ENCODE measurements at regions not wholly inside any gene's neighbourhood (a gene's known extent, or its start where the extent isn't known, plus 50 kb on each side); places are given as distances from the start of the nearest gene placed in this dataset.

DNA sequence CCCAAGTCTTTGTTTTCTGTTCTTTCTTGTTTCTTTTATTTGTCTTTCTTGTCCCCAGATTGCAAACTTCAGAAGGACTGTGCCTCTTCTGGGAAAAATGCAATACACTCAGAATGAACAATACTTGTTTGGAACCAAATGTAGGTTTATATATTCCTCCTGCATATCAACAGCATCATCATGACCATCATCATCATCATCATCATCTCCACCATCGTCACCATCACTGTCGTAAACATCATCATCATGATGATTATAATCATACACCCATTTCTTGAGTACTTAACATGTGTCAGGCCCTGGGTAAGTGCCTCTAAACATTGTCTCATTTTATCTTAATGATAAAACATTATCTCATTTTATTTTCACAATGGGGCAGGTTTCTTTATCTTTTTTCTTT, 476.8 kb downstream of the CCSER2 start:
- CTCF ChIA-PET: interaction anchor here (0.6 kb wide), 1 partner anchor 210 kb away, joined by 4 read pairs; no protein-coding TSS in a partner anchor
- TF ChIP-seq, protein P1, sequence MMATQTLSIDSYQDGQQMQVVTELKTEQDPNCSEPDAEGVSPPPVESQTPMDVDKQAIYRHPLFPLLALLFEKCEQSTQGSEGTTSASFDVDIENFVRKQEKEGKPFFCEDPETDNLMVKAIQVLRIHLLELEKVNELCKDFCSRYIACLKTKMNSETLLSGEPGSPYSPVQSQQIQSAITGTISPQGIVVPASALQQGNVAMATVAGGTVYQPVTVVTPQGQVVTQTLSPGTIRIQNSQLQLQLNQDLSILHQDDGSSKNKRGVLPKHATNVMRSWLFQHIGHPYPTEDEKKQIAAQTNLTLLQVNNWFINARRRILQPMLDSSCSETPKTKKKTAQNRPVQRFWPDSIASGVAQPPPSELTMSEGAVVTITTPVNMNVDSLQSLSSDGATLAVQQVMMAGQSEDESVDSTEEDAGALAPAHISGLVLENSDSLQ (IDR thresholded peaks at IDR 0.05): no peak
- no peak for TF ChIP-seq SUZ12 (IDR thresholded peaks at IDR 0.05)
- no peak for TF ChIP-seq TARDBP (IDR thresholded peaks at IDR 0.05)
- TF ChIP-seq LEF1 (IDR thresholded peaks at IDR 0.05; ENCODE audit: borderline replicate concordance): no peak
- TF ChIP-seq ARNT (IDR thresholded peaks at IDR 0.05): no peak
- TF ChIP-seq FOXK2 (IDR thresholded peaks at IDR 0.05): no peak
- no peak for TF ChIP-seq L3MBTL2 (conservative IDR thresholded peaks at IDR 0.05)
- no peak for TF ChIP-seq HDGF (IDR thresholded peaks at IDR 0.05; ENCODE audit: borderline replicate concordance)
- TF ChIP-seq SP1 (IDR thresholded peaks at IDR 0.05): no peak
- TF ChIP-seq CTBP1 (IDR thresholded peaks at IDR 0.05; ENCODE audit: borderline replicate concordance): no peak
- no peak for TF ChIP-seq FOXM1 (IDR thresholded peaks at IDR 0.05; ENCODE audit: borderline replicate concordance)
- TF ChIP-seq ELF4 (IDR thresholded peaks at IDR 0.05): no peak
- no peak for TF ChIP-seq ZNF384 (IDR thresholded peaks at IDR 0.05)
- no peak for TF ChIP-seq NFRKB (IDR thresholded peaks at IDR 0.05)
- no peak for TF ChIP-seq BHLHE40 (IDR thresholded peaks at IDR 0.05; ENCODE audit: borderline replicate concordance)
- no peak for TF ChIP-seq FOXA1 (IDR thresholded peaks at IDR 0.05)
- DNase-seq (ENCODE audit: extremely low spot score): no peak
- POLR2A ChIA-PET: no interaction called here

DNA sequence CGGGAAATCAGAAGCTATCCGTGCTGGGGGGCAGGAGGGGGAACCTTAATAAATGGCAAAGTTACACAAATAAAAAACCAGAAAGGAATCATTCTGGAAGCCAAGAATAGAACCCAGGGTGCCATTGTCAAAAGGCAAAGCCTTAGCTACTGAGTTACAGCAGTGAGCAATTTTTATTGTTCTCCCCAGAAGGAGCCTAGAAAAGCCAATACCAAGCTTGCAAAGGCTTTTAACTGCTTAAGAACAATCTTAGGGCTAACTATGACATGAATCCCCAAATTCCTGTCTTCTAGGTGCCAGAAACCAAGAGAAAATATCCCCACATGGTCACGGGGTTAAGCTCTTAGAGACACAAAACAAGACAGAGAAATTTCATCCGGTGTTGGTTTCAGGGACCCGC, 482.7 kb downstream of the CCSER2 start:
- ChIA-PET CTCF (interaction anchor here (1.2 kb wide), 1 partner anchor 10 kb away, joined by 3 read pairs; no protein-coding TSS in a partner anchor), POLR2A (no interaction called here)
- TF ChIP-seq L3MBTL2 (conservative IDR thresholded peaks at IDR 0.05) (no peak), NFRKB (IDR thresholded peaks at IDR 0.05) (no peak), FOXA1 (IDR thresholded peaks at IDR 0.05) (no peak), SUZ12 (IDR thresholded peaks at IDR 0.05) (no peak), BHLHE40 (IDR thresholded peaks at IDR 0.05; ENCODE audit: borderline replicate concordance) (no peak), ZNF384 (IDR thresholded peaks at IDR 0.05) (no peak), ELF4 (IDR thresholded peaks at IDR 0.05) (no peak), TARDBP (IDR thresholded peaks at IDR 0.05) (no peak), FOXM1 (IDR thresholded peaks at IDR 0.05; ENCODE audit: borderline replicate concordance) (no peak), CTBP1 (IDR thresholded peaks at IDR 0.05; ENCODE audit: borderline replicate concordance) (no peak), ARNT (IDR thresholded peaks at IDR 0.05) (no peak), HDGF (IDR thresholded peaks at IDR 0.05; ENCODE audit: borderline replicate concordance) (no peak), FOXK2 (IDR thresholded peaks at IDR 0.05) (no peak), SP1 (IDR thresholded peaks at IDR 0.05) (no peak), LEF1 (IDR thresholded peaks at IDR 0.05; ENCODE audit: borderline replicate concordance) (no peak)
- TF ChIP-seq, protein P1 (IDR thresholded peaks at IDR 0.05): no peak
- DNase-seq (ENCODE audit: extremely low spot score): no peak

DNA sequence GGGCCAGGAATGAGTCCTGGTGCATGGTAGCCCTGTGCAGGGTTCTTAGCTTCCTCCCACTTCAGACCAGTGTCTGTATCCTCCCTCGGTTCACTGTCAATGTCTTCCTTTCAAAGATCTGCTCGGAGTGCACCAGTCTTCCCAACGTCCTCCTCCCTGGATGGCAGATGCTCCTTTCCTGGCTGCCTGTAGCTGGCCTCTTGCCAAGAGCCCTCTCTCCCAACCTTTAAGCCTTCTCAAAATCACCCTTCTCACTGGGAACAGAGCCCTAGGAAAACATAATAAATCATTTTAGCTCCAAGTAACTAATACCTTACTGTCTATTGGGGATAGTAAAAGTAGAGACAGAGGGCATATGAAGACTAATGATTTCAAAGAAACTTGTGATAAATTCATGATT, 490.6 kb downstream of the CCSER2 start:
- DNase-seq (ENCODE audit: extremely low spot score): no peak
- ChIA-PET POLR2A (no interaction called here), CTCF (no interaction called here)
- TF ChIP-seq, protein P1 (IDR thresholded peaks at IDR 0.05): no peak

DNA sequence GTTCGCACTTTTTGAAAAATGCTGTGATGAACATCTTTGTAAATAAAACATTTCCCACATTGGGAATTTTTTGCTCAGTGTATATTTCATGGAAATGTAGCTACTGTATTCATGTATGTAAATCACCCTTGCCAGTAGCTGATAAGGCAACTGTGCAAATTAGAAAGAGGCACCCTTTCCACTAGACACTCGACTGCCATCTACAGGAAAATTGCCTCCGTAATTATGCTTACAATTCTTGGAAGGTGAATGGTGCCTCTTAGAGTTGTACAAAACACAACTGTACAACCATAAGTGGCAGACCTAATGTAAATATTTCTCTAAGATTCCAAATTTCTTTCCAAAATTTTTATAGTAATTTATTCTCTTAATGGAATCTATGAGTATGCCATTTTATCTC, 491.7 kb downstream of the CCSER2 start:
- ChIA-PET POLR2A (no interaction called here), CTCF (interaction anchor here (0.6 to 1.3 kb wide), 4 partner anchors 9 to 1581 kb away, joined by 3 to 6 read pairs (median 3); no protein-coding TSS in a partner anchor)
- TF ChIP-seq CTBP1 (IDR thresholded peaks at IDR 0.05; ENCODE audit: borderline replicate concordance): no peak
- no peak for TF ChIP-seq FOXK2 (IDR thresholded peaks at IDR 0.05)
- TF ChIP-seq SP1 (IDR thresholded peaks at IDR 0.05): no peak
- TF ChIP-seq, protein P1 (IDR thresholded peaks at IDR 0.05): no peak
- TF ChIP-seq LEF1 (IDR thresholded peaks at IDR 0.05; ENCODE audit: borderline replicate concordance): no peak
- TF ChIP-seq ARNT (IDR thresholded peaks at IDR 0.05): no peak
- no peak for TF ChIP-seq FOXA1 (IDR thresholded peaks at IDR 0.05)
- TF ChIP-seq TARDBP (IDR thresholded peaks at IDR 0.05): no peak
- TF ChIP-seq BHLHE40 (IDR thresholded peaks at IDR 0.05; ENCODE audit: borderline replicate concordance): no peak
- no peak for TF ChIP-seq HDGF (IDR thresholded peaks at IDR 0.05; ENCODE audit: borderline replicate concordance)
- no peak for TF ChIP-seq SUZ12 (IDR thresholded peaks at IDR 0.05)
- TF ChIP-seq ELF4 (IDR thresholded peaks at IDR 0.05): no peak
- no peak for TF ChIP-seq ZNF384 (IDR thresholded peaks at IDR 0.05)
- peak; percentile 19 for DNase-seq (ENCODE audit: extremely low spot score)

DNA sequence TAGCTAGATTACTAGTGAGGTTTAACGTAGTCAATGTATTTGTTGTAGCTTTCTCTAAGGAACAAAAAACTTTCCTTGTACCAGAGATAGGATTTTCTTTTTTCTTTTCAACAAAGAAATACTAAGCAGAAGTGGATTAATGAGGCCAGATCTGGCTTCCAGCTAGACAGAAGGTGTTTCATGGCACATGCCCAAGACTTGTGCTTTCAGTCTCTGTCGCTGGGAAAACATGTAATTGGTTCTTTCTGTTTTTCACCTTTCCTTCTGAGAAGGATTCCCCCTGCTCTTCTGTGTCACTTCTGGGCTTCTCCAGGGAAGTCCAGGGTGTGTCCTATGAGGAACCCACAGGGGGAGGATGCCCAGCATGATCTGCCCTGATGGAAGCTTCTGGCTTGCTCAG, 492.2 kb downstream of the CCSER2 start:
- TF ChIP-seq LEF1 (IDR thresholded peaks at IDR 0.05; ENCODE audit: borderline replicate concordance) (no peak), BHLHE40 (IDR thresholded peaks at IDR 0.05; ENCODE audit: borderline replicate concordance) (no peak), ARNT (IDR thresholded peaks at IDR 0.05) (no peak), CTBP1 (IDR thresholded peaks at IDR 0.05; ENCODE audit: borderline replicate concordance) (no peak), SUZ12 (IDR thresholded peaks at IDR 0.05) (no peak), ZNF384 (IDR thresholded peaks at IDR 0.05) (no peak), ELF4 (IDR thresholded peaks at IDR 0.05) (no peak), FOXA1 (IDR thresholded peaks at IDR 0.05) (no peak), TARDBP (IDR thresholded peaks at IDR 0.05) (no peak), L3MBTL2 (conservative IDR thresholded peaks at IDR 0.05) (no peak), HDGF (IDR thresholded peaks at IDR 0.05; ENCODE audit: borderline replicate concordance) (no peak), FOXM1 (IDR thresholded peaks at IDR 0.05; ENCODE audit: borderline replicate concordance) (no peak), FOXK2 (IDR thresholded peaks at IDR 0.05) (no peak)
- TF ChIP-seq, protein P1 (IDR thresholded peaks at IDR 0.05): no peak
- POLR2A ChIA-PET: no interaction called here
- CTCF ChIA-PET: interaction anchor here (0.6 to 1.3 kb wide), 4 partner anchors 10 to 1580 kb away, joined by 3 to 6 read pairs (median 3); no protein-coding TSS in a partner anchor
- no peak for DNase-seq (ENCODE audit: extremely low spot score)

Data from HEK293T (cell line).